SH-SY5Y (cell line): ENCODE measurements at regions not wholly inside any gene's neighbourhood (a gene's known extent, or its start where the extent isn't known, plus 50 kb on each side); places are given as distances from the start of the nearest gene placed in this dataset.

Source experiments
- GATA2 ChIP-seq: IDR thresholded peaks from 2 replicates; pipeline ENCODE4 v1.6.1; 2011; ENCODE audit warnings: mild to moderate bottlenecking, low read depth, low read length
- GATA3 ChIP-seq: IDR thresholded peaks from 2 replicates; pipeline ENCODE4 v1.6.1; 2011; ENCODE audit warnings: low read depth, mild to moderate bottlenecking, low read length, moderate library complexity

DNA sequence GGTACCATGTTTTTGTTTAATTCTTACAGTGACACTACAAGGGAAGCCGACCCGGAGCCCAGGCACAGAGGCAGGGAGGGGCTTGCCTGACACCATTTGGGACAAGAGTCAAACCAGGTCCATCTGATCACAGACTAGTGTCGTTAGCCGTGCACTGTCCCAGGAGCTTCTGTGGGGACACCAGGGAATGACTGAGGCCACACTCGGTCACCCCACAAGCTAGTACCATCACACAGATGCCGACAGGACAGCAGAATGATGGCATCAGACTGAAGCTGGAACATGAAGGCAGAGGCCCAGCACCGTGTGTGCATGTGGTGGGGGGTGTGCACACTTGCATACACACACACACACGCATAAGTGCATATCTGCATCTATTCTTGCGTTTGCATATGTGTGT, 61.5 kb upstream of the NECTIN1 start:
- TF ChIP-seq GATA3, result no peak
- TF ChIP-seq GATA2, result no peak
